Hepatocyte (in vitro differentiated cells): ENCODE measurements at regions not wholly inside any gene's neighbourhood (a gene's known extent, or its start where the extent isn't known, plus 50 kb on each side); places are given as distances from the start of the nearest gene placed in this dataset.

Source experiments
- CTCF ChIP-seq: fragments of 200-600 bp; sonication (generic); IDR thresholded peaks from 2 replicates; pipeline ENCODE4 v1.5.1; 2016; ENCODE audit warnings: antibody characterized with exemption, mild to moderate bottlenecking; ENCODE audit not compliant: poor library complexity
- EZH2 ChIP-seq: fragments of 200-600 bp; sonication (generic); IDR thresholded peaks from 2 replicates; pipeline ENCODE4 v1.6.1; 2016; ENCODE audit warnings: antibody characterized with exemption, mild to moderate bottlenecking, borderline replicate concordance
- EZH2phosphoT487 ChIP-seq: fragments of 200-600 bp; sonication (generic); IDR thresholded peaks from one replicate; pipeline ENCODE4 v1.6.1; 2018; ENCODE audit warnings: antibody characterized with exemption, mild to moderate bottlenecking, low read depth, moderate library complexity; ENCODE audit not compliant: unreplicated experiment, severe bottlenecking

DNA sequence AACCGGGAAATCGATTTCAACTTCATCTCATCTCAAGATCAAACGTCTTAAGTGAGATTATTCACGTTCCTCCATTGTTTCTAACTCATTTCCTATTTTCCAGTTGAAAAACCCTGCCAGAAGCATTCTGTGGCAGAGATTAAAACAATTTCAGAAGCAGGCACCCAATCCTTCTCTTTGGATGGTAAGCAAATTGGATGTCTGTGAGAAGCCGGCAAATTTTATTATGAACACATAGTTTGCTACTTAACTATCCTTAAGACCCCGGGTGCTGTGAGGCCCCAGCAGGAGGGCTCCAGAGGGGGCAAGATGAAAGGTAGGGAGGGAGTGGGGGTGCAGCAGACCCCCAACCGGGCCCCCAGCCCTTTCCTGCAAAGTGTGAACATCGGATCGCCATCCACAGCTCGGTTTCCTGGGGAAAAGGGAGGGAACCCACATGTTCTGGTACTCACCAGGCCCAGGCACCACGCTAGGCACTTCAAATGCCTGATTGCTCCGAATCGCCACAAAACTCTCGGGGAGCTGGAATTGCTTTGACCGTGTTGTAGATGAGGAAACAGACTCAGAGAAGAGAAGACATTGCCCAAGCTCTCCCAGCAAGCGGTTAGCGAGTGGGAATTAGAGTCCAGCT lies 167.1 kb upstream of the MVB12B start:
- TF ChIP-seq CTCF (no peak), EZH2 (no peak), EZH2phosphoT487 (no peak)
